IMR-90 (cell line): ENCODE measurements at regions not wholly inside any gene's neighbourhood (a gene's known extent, or its start where the extent isn't known, plus 50 kb on each side); places are given as distances from the start of the nearest gene placed in this dataset.

Experiments
- ATAC-seq: fragments of 200-7000 bp; cut with Tn5 transposase; 2 replicates; pipeline ENCODE4 v1.9.1; 2020; ENCODE audit warnings: low read depth, mild to moderate bottlenecking, moderate library complexity
- BruUV-seq: library from RNA; stranded (reverse); fragments of 400-500 nt; replicated peaks from 2 replicates; lab custom pipeline; 2021; lab: Mats Ljungman, UMichigan
- CTCF ChIA-PET: fragments of 300-600 bp; formaldehyde crosslinking; extraction: SDS; loops from one replicate; lab custom pipeline; 2021; ENCODE audit warnings: antibody characterized with exemption; lab: Yijun Ruan, JAX
- POLR2A ChIA-PET: fragments of 300-600 bp; sonication (Branson Sonifier 250); formaldehyde crosslinking; loops from one replicate; lab custom pipeline; 2022; ENCODE audit warnings: antibody characterized with exemption; ENCODE audit not compliant: unreplicated experiment; lab: Charles Lee
- DNase-seq: peaks from one replicate; pipeline ENCODE4 v3.0.0; 2013
- H2AFZ ChIP-seq: replicated peaks from 2 replicates; pipeline ENCODE3; 2013; ENCODE audit warnings: low read length, mild to moderate bottlenecking; ENCODE audit not compliant: poor library complexity
- H2AK5ac ChIP-seq: 2 replicates; pipeline ENCODE4 v1.6.1; 2013; ENCODE audit warnings: low read depth, low read length, inconsistent platforms
- H2AK9ac ChIP-seq: replicated peaks from 2 replicates; pipeline ENCODE3; 2013; ENCODE audit warnings: mild to moderate bottlenecking, low read depth, low read length, moderate library complexity; ENCODE audit not compliant: poor library complexity
- H2BK120ac ChIP-seq: 2 replicates; pipeline ENCODE4 v1.6.1; 2013; ENCODE audit warnings: low read depth, low read length, inconsistent platforms
- H2BK15ac ChIP-seq: 3 replicates; pipeline ENCODE4 v1.6.1; 2013; ENCODE audit warnings: low read depth, low read length, inconsistent platforms
- H2BK20ac ChIP-seq: 2 replicates; pipeline ENCODE4 v1.6.1; 2013; ENCODE audit warnings: low read depth, mild to moderate bottlenecking, inconsistent platforms, low read length, moderate library complexity
- H2BK5ac ChIP-seq: 2 replicates; pipeline ENCODE4 v1.6.1; 2013; ENCODE audit warnings: mild to moderate bottlenecking, low read depth, low read length, inconsistent platforms; ENCODE audit not compliant: poor library complexity, severe bottlenecking
- H3K14ac ChIP-seq: replicated peaks from 2 replicates; pipeline ENCODE4 v1.6.1; 2013; ENCODE audit warnings: low read depth, low read length, inconsistent platforms
- H3K18ac ChIP-seq: 2 replicates; pipeline ENCODE4 v1.6.1; 2013; ENCODE audit warnings: low read depth, low read length, control low read depth
- H3K23ac ChIP-seq: 2 replicates; pipeline ENCODE4 v1.6.1; 2013; ENCODE audit warnings: low read depth, low read length, inconsistent platforms
- H3K27ac ChIP-seq: 2 replicates; pipeline ENCODE4 v1.5.1; 2013; ENCODE audit warnings: mild to moderate bottlenecking, control low read depth, low read length; ENCODE audit not compliant: insufficient read depth
- H3K27me3 ChIP-seq: 2 replicates; pipeline ENCODE4 v1.6.1; 2013; ENCODE audit warnings: low read length; ENCODE audit not compliant: control insufficient read depth, insufficient read depth
- H3K36me3 ChIP-seq: 2 replicates; pipeline ENCODE4 v1.6.1; 2013; ENCODE audit warnings: low read length, mixed read lengths; ENCODE audit not compliant: control insufficient read depth, insufficient read depth
- H3K4ac ChIP-seq: 2 replicates; pipeline ENCODE4 v1.6.1; 2013; ENCODE audit warnings: low read depth, low read length, inconsistent platforms
- H3K4me1 ChIP-seq: 2 replicates; pipeline ENCODE4 v1.6.1; 2013; ENCODE audit warnings: low read length, mixed read lengths; ENCODE audit not compliant: control insufficient read depth, insufficient read depth
- H3K4me2 ChIP-seq: 2 replicates; pipeline ENCODE4 v1.6.1; 2013; ENCODE audit warnings: low read depth, mild to moderate bottlenecking, control low read depth, low read length, moderate library complexity
- H3K4me3 ChIP-seq: 2 replicates; pipeline ENCODE4 v1.5.1; 2013; ENCODE audit warnings: low read depth, mild to moderate bottlenecking, control low read depth, low read length, moderate library complexity; ENCODE audit not compliant: insufficient read depth
- H3K56ac ChIP-seq: 2 replicates; pipeline ENCODE4 v1.6.1; 2013; ENCODE audit warnings: low read length, inconsistent platforms; ENCODE audit not compliant: insufficient read depth; ENCODE audit errors: extremely low read depth
- H3K79me1 ChIP-seq, 2 experiments: 2 replicates each; pipeline ENCODE4 v1.6.1; 2013; ENCODE audit warnings: low read length in 2 of 2, inconsistent platforms in 1 of 2, low read depth in 1 of 2
- H3K9ac ChIP-seq: 2 replicates; pipeline ENCODE4 v1.6.1; 2013; ENCODE audit warnings: low read depth, low read length, control low read depth
- H3K9me1 ChIP-seq: 2 replicates; pipeline ENCODE4 v1.6.1; 2013; ENCODE audit warnings: low read length, inconsistent platforms; ENCODE audit not compliant: insufficient read depth
- H3K9me3 ChIP-seq: 2 replicates; pipeline ENCODE4 v1.6.1; 2013; ENCODE audit warnings: low read length; ENCODE audit not compliant: control insufficient read depth, insufficient read depth
- H4K20me1 ChIP-seq: 2 replicates; pipeline ENCODE4 v1.6.1; 2013; ENCODE audit warnings: low read length, inconsistent platforms; ENCODE audit not compliant: insufficient read depth
- H4K5ac ChIP-seq: 2 replicates; pipeline ENCODE4 v1.6.1; 2013; ENCODE audit warnings: mild to moderate bottlenecking, low read depth, low read length, control low read depth
- H4K8ac ChIP-seq, 2 experiments: 2 replicates each; pipeline ENCODE4 v1.6.1; 2013; ENCODE audit warnings: low read depth in 2 of 2, low read length in 2 of 2, control low read depth in 1 of 2, inconsistent platforms in 1 of 2
- H4K91ac ChIP-seq: 2 replicates; pipeline ENCODE4 v1.6.1; 2013; ENCODE audit warnings: low read depth, low read length, inconsistent platforms; ENCODE audit not compliant: insufficient read depth
- BHLHE40 ChIP-seq: fragments of 150-350 bp; IDR thresholded peaks from 2 replicates; pipeline ENCODE4 v1.6.1; 2016; ENCODE audit warnings: mild to moderate bottlenecking, low read depth, low read length
- CEBPB ChIP-seq: IDR thresholded peaks from 2 replicates; pipeline ENCODE4 v1.6.1; 2012; ENCODE audit warnings: low read depth, low read length, improper control_type of control experiment
- CHD1 ChIP-seq: IDR thresholded peaks from 2 replicates; pipeline ENCODE4 v1.6.1; 2012; ENCODE audit warnings: low read depth, low read length, improper control_type of control experiment
- CTCF ChIP-seq: conservative IDR thresholded peaks from 2 replicates; pipeline ENCODE4 v1.5.1; 2012; ENCODE audit warnings: mild to moderate bottlenecking, low read depth, low read length, improper control_type of control experiment
- FOS ChIP-seq: fragments of 150-350 bp; IDR thresholded peaks from 2 replicates; pipeline ENCODE4 v1.6.1; 2016; ENCODE audit warnings: low read depth, low read length
- MAFK ChIP-seq: IDR thresholded peaks from 2 replicates; pipeline ENCODE4 v1.6.1; 2012; ENCODE audit warnings: low read depth, low read length, improper control_type of control experiment
- MAZ ChIP-seq: IDR thresholded peaks from 2 replicates; pipeline ENCODE4 v1.6.1; 2012; ENCODE audit warnings: low read depth, mild to moderate bottlenecking, low read length, improper control_type of control experiment, moderate library complexity, borderline replicate concordance
- MXI1 ChIP-seq: IDR thresholded peaks from 2 replicates; pipeline ENCODE4 v1.6.1; 2012; ENCODE audit warnings: low read depth, mild to moderate bottlenecking, low read length, moderate library complexity, borderline replicate concordance
- NFE2L2 ChIP-seq: fragments of 150-350 bp; IDR thresholded peaks from 2 replicates; pipeline ENCODE4 v1.6.1; 2016; ENCODE audit warnings: low read depth, mild to moderate bottlenecking, low read length
- POLR2A ChIP-seq: IDR thresholded peaks from 2 replicates; pipeline ENCODE4 v1.6.1; 2012; ENCODE audit warnings: mild to moderate bottlenecking, low read depth, low read length
- RAD21 ChIP-seq: IDR thresholded peaks from 2 replicates; pipeline ENCODE4 v1.6.1; 2012; ENCODE audit warnings: low read length, improper control_type of control experiment
- RCOR1 ChIP-seq: IDR thresholded peaks from 2 replicates; pipeline ENCODE4 v1.6.1; 2012; ENCODE audit warnings: mild to moderate bottlenecking, low read length, improper control_type of control experiment; ENCODE audit not compliant: insufficient replicate concordance
- RFX5 ChIP-seq: IDR thresholded peaks from 2 replicates; pipeline ENCODE4 v1.8.0; 2012; ENCODE audit warnings: low read depth, mild to moderate bottlenecking, low read length, moderate library complexity
- SMC3 ChIP-seq: fragments of 150-350 bp; IDR thresholded peaks from 2 replicates; pipeline ENCODE4 v1.6.1; 2016; ENCODE audit warnings: low read depth, mild to moderate bottlenecking, antibody characterized with exemption, low read length, moderate library complexity
- WGBS, 2 experiments: methylation state at CpG; one replicate each; pipeline versions ENCODE4 v1.1.5 to v1.1.7; 2013; ENCODE audit warnings: missing lambda C conversion rate in 2 of 2; ENCODE audit not compliant: insufficient read length in 1 of 2; ENCODE audit errors: extremely low coverage in 2 of 2; 5-methylcytosine and 5-hydroxymethylcytosine counted together
- dilution Hi-C: fragments of 300-500 bp; cut with HindIII; formaldehyde crosslinking; loops from one replicate; pipeline ENCODE4 v1.14.3; 2018; ENCODE audit warnings: low sequenced_read_pairs; ENCODE audit not compliant: unreplicated experiment
- in situ Hi-C: fragments of 300-500 bp; cut with MboI; formaldehyde crosslinking; loops from 3 replicates; pipeline ENCODE4 v1.14.3; 2019; ENCODE audit warnings: low sequenced_read_pairs, inconsistent platforms, mixed read lengths
- intact Hi-C: fragments of 100-400 bp; cut with micrococcal nuclease; formaldehyde crosslinking; loops from 2 replicates; pipeline ENCODE4 v1.10.0; 2022
- TF ChIP-seq, protein P1 (sequence below): fragments of 150-350 bp; IDR thresholded peaks from 2 replicates; pipeline ENCODE4 v1.6.1; 2016; ENCODE audit warnings: low read depth, mild to moderate bottlenecking, low read length, moderate library complexity, borderline replicate concordance
- TF ChIP-seq, protein P2 (sequence below): fragments of 150-350 bp; IDR thresholded peaks from 2 replicates; pipeline ENCODE4 v1.6.1; 2017; ENCODE audit warnings: mild to moderate bottlenecking, antibody characterized with exemption, low read length, low read depth

GRCh38 chr1:101437800-101438199 lies 201.0 kb downstream of the S1PR1 start:
- H4K20me1 ChIP-seq: no peaks in the 10 kb centered on the region
- POLR2A ChIA-PET: no interaction called here
- BruUV-seq: no TSS peak
- H2BK5ac ChIP-seq: no peak overlapping the region
- no CpG with 5 or more reads among the region's 1 CpG for WGBS, 2 experiments
- no peak overlapping the region for H2AK9ac ChIP-seq
- H3K23ac ChIP-seq: no peak overlapping the region
- intact Hi-C loops: loop anchor here (1.0 kb wide), 1 partner anchor 128 kb away; no protein-coding TSS in a partner anchor
- H2AFZ ChIP-seq: no peak overlapping the region
- H3K18ac ChIP-seq: no peak overlapping the region
- H4K91ac ChIP-seq: no peak overlapping the region
- H2BK120ac ChIP-seq: no peak overlapping the region
- H3K27ac ChIP-seq: no peak overlapping the region
- H2BK20ac ChIP-seq: no peak overlapping the region
- no peaks in the 10 kb centered on the region for H3K79me1 ChIP-seq
- H3K9ac ChIP-seq: no peak overlapping the region
- TF ChIP-seq, protein P1, sequence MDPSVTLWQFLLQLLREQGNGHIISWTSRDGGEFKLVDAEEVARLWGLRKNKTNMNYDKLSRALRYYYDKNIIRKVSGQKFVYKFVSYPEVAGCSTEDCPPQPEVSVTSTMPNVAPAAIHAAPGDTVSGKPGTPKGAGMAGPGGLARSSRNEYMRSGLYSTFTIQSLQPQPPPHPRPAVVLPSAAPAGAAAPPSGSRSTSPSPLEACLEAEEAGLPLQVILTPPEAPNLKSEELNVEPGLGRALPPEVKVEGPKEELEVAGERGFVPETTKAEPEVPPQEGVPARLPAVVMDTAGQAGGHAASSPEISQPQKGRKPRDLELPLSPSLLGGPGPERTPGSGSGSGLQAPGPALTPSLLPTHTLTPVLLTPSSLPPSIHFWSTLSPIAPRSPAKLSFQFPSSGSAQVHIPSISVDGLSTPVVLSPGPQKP: no peak
- TF ChIP-seq CHD1 (no peak), MXI1 (no peak), POLR2A (no peak), MAFK (no peak), RCOR1 (no peak), RAD21 (no peak), MAZ (no peak), RFX5 (no peak), BHLHE40 (no peak), FOS (no peak), NFE2L2 (no peak), SMC3 (no peak), CTCF (no peak), CEBPB (no peak)
- TF ChIP-seq, protein P2, sequence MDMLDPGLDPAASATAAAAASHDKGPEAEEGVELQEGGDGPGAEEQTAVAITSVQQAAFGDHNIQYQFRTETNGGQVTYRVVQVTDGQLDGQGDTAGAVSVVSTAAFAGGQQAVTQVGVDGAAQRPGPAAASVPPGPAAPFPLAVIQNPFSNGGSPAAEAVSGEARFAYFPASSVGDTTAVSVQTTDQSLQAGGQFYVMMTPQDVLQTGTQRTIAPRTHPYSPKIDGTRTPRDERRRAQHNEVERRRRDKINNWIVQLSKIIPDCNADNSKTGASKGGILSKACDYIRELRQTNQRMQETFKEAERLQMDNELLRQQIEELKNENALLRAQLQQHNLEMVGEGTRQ: no peak
- peaks cover 5% of the 10 kb centered on the region for H3K27me3 ChIP-seq
- H3K14ac ChIP-seq: no peak overlapping the region
- H3K4me2 ChIP-seq: no peak overlapping the region
- no peak overlapping the region for H3K4me3 ChIP-seq
- H3K56ac ChIP-seq: no peak overlapping the region
- no peak overlapping the region for H2BK15ac ChIP-seq
- DNase-seq: no peak
- no peak overlapping the region for H2AK5ac ChIP-seq
- in situ Hi-C loops: no loop called here
- no peaks in the 10 kb centered on the region for H3K36me3 ChIP-seq
- no peak overlapping the region for H4K5ac ChIP-seq
- no peak overlapping the region for H4K8ac ChIP-seq
- no peaks in the 10 kb centered on the region for H3K4me1 ChIP-seq
- no peak for ATAC-seq
- H3K9me3 ChIP-seq: no peaks in the 10 kb centered on the region
- CTCF ChIA-PET: interaction anchor here (1.0 to 3.3 kb wide), 2 partner anchors 120 to 128 kb away, joined by 3 to 22 read pairs; no protein-coding TSS in a partner anchor
- dilution Hi-C loops: no loop called here
- no peak overlapping the region for H3K4ac ChIP-seq
- H3K9me1 ChIP-seq: no peaks in the 10 kb centered on the region
